Stimulated activated CD4-positive, alpha-beta T cell treated with anti-CD3 and anti-CD28 coated beads, Interleukin-1b, Interleukin-23, amount 100 ng/mL, for 48 hours (primary cell): ENCODE measurements at regions not wholly inside any gene's neighbourhood (a gene's known extent, or its start where the extent isn't known, plus 50 kb on each side); places are given as distances from the start of the nearest gene placed in this dataset.
"Not testable (repeated sequence)": the region's sequence is repeated elsewhere in the genome, so short reads cannot be mapped to it uniquely, and the experiment has no call there.

Experiments
- DNase-seq: peaks from one replicate; pipeline ENCODE4 v3.0.0-alpha.2; 2020

DNA sequence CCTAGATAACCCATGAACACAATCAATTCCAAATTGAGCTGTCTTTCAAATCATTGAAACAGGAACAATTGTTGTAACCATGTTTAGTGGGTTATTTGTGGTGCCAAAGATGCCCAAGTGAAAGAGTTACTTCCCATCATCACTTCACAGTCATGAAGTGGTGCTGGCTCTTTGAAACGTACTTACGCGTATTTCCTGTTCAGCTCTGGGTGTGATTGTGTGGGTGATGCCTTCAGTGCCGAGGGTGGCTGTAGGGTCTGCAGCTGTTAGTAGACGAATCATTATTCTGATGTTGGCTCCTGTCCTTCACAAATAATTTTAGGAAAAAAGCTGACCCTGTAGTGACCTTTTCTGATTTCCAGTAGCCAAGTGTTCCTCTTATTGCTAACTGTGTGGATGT lies 323.1 kb upstream of the KIAA1217 start:
- DNase-seq: no peak

- no peak for DNase-seq
These were observed 322.6 kb upstream of the KIAA1217 start for GRCh38 chr10:23886355-23886754.

DNA sequence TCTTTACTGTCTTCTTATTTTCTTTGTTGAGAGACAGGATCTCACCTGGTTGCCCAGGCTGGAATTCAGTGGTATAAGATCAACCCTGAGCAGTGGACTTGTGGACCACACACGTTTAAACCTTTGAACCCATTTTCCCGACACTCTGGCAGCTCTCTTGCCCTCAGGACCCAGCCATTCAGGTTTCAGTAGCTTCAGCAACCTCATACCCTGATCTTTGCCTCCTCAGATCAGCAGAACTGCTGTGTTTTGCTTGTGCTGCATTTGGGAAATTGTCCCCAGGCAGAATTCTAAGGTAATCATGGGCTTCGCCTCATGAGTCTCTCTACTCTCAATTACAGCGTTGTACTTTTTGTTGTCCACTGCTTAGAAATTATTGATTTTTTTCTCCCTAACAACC lies 317.6 kb upstream of the KIAA1217 start:
- DNase-seq: no peak

DNA sequence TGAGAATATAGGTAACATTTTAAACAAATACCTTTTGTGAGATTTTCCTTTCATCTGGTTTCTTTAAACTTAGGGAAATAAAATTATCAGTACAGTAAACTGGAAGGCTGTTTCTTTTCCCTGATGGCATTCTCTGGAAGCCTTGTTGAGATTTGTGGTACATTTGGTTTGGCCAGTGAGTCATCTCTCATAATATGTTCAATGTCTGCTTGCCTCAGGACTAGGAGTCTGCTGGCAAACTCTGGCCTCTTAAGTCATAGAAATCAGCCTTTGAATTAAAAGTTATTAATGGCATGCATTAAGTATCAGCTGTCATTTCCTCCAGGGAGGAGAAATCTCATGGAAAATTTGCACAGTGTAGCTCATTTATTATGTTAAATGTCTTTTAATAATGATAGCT lies 316.6 kb upstream of the KIAA1217 start:
- no peak for DNase-seq

- DNase-seq: no peak
These were observed 311.7 kb upstream of the KIAA1217 start for GRCh38 chr10:23897267-23897666.

DNA sequence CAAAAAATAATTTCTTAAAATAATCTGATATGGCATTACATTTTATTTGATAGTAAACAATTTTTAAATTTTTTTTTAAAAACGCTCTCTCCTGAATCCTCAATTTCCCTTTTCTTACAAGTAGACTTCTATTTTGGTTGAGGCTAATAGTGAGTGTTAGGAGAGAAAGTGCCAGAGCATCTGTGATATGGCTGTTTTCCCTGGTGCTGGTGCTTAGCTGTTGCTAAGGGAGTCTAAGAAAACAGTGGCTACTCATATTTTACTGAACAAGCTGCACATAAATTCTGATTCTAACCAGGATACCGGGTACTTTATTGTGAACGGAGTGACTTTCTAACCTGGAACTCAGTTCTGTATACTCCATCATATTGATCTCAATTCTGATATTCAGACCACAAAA lies 311.1 kb upstream of the KIAA1217 start:
- no peak for DNase-seq

- DNase-seq: no peak
These were observed 309.8 kb upstream of the KIAA1217 start for GRCh38 chr10:23899166-23899565.

GRCh38 chr10:23910291-23910690 lies 298.6 kb upstream of the KIAA1217 start:
- no peak for DNase-seq

GRCh38 chr10:23912884-23913404 lies 296.0 kb upstream of the KIAA1217 start:
- DNase-seq: no peak

- DNase-seq: no peak
These were observed 294.3 kb upstream of the KIAA1217 start for GRCh38 chr10:23914641-23915040.

DNA sequence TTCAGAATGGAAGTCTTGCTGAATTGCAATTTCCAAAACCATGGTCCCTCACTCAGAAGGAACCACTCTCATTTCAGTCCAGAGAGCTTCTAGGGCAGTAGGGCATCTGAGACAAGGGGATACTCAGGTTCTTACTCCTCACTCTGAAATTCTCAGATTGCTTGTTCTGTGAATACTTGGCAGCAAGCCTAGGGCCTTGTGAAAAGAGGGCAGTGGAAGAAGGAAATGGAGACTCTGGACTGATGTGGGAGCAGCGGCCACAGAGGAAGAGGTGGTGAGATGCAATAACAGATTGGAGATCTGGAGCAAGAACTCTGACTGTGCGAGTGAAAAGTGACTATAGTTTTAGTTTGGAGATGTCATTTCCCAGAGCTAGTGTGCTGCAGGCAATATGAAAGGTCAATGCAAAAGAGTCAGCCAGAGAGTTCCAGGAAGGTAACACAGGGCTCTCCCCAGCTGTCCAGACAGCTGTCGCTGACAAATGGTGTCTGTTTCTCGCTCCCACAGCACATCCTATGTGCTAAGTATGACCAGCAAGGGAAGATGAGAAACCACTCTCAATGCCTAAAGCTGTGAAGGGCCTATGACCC lies 291.6 kb upstream of the KIAA1217 start:
- no peak for DNase-seq

DNA sequence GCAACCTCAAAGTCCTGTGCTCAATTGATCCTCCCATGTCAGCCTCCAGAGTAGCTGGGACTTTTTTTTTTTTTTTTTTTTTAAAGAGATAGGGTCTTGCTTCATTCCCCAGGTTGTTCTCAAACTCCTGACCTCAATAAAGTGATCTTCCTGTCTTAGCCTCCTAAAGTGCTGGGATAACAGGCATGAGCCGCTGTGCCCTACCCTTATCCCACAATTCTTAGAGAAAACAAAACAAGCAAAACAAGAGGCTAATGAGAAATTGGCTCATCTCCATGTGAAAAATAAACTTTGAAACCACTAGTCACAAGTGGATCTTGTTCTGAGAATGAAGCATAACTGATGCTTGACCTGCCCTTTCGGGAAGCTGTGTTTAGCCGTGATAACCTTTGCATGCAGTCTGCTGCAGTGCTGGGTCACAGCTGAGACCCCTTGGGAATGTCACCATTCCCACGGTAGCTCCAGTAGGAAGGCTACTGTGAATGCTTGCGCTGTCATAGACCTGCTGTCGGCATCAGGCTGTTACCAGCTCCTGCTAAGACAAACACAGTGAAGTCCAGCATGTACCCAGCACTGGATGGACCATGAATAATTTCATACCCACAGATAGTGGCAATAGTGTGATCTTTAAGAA lies 290.7 kb upstream of the KIAA1217 start:
- no peak for DNase-seq

GRCh38 chr10:23918839-23919238 lies 290.1 kb upstream of the KIAA1217 start:
- DNase-seq: no peak

DNA sequence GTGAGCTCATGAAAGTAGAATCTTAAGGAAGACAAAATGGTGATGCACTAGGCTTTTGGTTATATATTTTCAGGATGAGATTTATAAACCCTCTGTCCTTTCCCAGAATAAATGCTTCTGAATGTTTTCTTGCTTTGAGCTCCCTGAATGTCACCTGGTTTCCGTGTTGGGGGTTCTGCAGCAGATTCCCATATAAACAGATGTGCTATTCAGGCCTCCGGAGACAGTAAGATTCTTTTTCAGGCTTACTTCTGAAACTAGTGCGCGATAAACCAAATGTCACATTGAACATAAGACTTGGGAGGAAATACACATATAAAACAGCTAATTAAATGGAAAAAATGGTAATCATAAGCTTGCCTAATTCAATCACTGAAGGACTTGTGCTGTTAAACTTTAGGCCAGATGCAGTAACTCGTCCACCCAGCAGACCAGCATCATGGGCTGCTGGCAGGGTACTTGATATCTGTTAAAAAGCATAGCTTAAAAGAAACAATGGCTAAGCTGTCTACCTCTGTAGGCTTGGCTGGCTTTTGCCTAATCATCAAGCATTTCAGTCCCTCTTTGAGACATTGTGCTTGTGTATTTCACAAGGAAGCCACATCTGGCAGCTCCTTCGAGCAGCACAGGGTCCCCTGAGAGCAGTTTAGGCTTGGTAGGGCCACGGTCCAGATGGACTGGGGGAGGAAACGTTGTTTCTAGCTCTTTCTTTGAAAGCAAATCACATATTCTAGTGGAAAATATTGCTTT lies 281.2 kb upstream of the KIAA1217 start:
- no peak for DNase-seq

- not testable (repeated sequence) for DNase-seq
These were observed 274.9 kb upstream of the KIAA1217 start for GRCh38 chr10:23934023-23934422.

GRCh38 chr10:23945845-23946244 lies 263.1 kb upstream of the KIAA1217 start:
- DNase-seq: no peak

GRCh38 chr10:23951841-23952240 lies 257.1 kb upstream of the KIAA1217 start:
- DNase-seq: no peak

DNA sequence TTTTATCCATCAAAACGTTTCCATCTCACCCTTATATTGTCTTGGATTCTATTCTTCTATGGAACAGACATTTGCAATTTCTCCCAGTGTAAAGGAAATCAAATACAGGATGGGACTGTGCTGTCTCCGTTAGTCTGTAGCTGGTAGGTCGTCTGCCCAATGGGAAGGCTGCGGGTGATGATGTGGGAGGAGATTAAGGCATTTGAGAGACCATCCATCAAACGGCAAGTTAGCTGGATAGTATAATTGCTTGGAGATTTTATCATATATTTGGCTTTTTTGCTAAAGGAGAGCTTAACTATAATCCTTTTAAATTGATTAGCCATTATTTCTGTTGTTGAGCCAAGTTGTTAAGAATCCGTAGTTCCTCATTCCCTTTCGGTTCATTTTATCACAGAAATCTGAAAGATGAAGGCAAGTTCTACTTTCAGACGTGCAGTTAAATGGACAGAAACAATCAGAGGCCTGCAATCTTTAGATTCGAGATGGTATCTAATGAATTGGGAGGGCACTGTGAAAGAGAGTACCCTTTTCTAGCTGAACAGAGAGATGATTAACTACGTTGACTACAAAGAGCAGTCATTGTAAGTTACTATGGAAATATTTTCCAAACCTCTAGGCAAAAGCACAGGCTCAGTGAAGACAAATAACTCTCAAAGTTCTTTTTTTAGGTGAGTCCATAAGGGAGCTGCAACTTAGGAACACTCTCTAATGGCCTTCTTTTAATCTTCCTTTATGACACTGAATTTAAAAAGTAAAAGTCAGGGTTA lies 253.3 kb upstream of the KIAA1217 start:
- no peak for DNase-seq

GRCh38 chr10:23965123-23965522 lies 243.8 kb upstream of the KIAA1217 start:
- DNase-seq: no peak

- DNase-seq: no peak
These were observed 243.1 kb upstream of the KIAA1217 start for GRCh38 chr10:23965880-23966279.

- DNase-seq: no peak
These were observed 242.4 kb upstream of the KIAA1217 start for GRCh38 chr10:23966504-23967051.

GRCh38 chr10:23968301-23968700 lies 240.6 kb upstream of the KIAA1217 start:
- no peak for DNase-seq

DNA sequence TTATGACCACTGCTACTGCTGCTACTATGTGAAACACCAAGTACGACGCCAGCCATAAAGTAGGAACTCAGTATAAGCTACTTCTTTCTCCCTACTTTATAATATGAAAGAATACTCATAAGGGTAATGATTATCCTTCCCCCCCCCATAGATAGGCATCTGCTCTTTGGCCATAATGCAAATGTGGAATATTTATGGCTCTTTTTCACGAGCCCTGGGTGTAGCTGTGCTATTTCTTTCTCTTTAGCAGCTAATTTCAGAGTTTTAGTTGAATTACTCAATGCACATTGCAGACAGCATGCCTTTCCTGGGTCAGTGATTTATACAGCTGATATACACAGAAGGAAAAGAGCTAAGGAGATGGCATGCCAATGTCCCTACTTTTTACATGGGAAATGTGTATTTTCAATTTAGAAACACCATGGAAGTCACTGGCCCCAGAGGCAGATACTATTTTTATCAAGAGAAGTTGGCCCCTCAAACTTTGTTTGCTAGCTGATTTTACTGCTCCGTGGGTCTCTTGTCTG lies 234.1 kb upstream of the KIAA1217 start:
- DNase-seq: no peak
